ENCODE measurements at regions not wholly inside any gene's neighbourhood (a gene's known extent, or its start where the extent isn't known, plus 50 kb on each side); places are given as distances from the start of the nearest gene placed in this dataset.

- no peak for DNase-seq
Measured at GRCh38 chr18:45350404-45351156, 264.7 kb upstream of the SLC14A2 start.

DNA sequence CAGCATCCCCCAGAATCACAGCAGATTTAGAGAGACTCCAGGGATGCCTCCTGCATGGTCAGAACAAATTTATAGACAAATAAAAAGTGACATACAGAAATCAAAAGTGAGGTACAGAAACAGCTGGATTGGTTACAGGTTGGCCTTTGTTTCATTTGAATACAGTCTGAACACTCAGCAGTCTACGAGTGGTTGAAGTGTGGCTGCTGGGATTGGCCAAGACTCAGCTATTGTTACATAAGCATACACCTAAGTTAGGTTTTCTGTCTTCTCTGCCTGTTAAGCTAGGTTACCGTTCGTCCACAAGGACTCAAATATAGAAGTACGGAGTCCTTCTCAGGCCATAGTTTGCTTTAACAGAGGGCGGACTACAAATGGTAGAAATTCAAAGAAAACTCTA is 262.4 kb upstream of the SLC14A2 start:
- no peak for DNase-seq

GRCh38 chr18:45353530-45353929 is 261.7 kb upstream of the SLC14A2 start:
- DNase-seq = no peak

- DNase-seq = no peak
Measured at GRCh38 chr18:45355944-45356520, 259.2 kb upstream of the SLC14A2 start.

DNA sequence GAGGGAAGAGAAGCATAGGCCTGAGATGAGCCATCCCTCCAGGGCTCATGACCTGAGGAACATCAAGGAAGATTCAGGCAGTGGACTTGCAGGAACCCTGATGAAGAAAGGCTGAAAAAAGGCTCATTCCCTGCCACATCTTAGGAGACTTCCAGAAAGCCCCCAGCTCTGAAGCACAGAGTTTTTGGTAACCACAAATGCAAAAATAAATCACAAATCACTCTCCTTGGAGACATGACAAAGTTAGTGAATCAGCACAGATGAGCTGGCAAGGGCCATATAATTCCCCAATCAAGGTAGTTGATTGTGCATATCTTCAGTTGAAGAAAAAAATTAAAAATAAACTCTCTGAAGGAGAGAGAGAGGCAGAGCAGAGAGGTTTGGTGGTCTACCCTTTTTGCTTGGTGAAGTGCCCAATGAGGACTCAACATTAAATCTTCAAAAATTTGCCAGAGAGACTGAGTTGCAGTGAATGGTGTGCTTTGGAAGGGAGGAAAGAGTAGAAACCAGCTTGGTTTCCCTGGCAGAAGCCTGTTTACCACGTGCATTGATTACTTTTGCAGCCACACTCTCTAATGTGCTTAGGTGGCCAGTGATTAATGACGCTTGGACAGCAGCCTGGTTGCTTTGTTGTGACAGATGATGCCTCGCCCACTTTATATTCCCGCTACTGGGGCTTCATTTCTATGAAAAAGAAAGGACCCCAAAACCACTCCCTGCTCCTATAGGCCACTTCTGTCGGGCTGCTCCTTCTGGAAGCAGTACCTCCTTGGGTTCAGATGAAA is 257.4 kb upstream of the SLC14A2 start:
- DNase-seq = no peak

DNA sequence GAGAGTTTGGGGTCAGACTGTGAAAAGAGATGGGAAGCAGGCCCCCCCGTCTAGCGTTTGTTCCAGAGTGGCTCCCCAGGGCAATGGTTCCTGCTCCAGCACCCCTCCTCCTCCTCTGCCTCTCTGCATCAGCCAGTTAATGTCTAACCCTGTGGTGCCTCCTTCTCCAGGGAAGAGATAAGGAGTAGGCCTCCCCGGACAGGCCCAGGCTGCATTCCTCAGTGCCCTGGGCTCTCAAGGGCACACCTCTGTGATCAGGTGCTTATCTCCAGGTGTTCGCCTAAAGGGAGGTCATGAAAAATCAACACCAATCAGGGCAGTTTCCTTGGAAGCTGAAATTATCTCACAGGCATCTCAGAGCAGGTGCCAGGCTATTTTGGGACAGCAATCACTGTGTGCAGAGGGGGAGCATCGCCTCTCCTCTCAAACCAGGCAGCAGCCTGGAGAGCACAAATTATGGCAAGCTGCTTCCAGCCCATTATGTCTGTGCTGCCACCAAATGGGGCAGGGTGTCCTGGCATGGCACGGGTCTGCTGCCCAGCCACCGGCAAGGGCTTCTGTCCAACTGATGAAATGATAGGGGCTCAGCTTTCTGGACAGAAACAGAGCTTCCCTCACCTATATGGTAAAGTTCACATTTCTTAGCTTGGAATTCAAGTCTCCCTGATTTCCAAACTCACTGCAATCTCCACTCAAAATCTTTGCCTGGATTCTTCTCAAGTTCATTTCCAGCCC is 255.8 kb upstream of the SLC14A2 start:
- DNase-seq = no peak

DNA sequence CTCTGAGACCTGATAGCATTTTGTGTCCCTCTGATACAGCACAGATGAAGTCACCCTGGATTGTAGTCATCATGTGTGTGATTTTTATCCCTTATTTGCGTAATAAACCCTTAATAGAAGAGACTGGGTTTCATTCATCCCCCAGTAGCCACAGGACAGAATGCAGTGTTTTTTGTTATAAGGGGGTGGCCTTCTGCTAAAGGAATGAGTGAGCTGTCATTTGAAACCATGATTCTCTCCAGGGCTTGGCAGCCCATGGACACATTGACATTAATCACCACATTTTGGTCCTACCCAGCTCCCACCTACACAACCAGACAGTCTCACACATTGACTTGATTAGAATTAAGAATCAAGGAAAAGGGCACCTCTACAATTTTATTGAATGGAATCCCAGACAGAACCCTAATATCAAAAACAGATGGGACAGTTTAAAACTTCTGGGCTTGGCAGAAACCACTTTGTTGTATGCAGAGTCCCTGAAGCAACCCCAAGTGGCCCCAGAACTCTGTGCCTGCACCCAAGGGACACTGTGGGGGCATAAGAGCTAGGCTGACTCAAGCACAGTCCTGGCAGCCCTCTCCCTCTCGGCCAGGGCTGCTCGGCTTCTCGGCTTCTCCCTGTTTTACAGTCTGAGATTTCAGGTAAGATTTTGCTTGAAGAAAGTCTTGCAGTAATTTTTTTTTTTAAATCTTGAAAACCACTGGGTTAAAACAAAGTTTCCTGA is 254.0 kb upstream of the SLC14A2 start:
- no peak for DNase-seq

DNA sequence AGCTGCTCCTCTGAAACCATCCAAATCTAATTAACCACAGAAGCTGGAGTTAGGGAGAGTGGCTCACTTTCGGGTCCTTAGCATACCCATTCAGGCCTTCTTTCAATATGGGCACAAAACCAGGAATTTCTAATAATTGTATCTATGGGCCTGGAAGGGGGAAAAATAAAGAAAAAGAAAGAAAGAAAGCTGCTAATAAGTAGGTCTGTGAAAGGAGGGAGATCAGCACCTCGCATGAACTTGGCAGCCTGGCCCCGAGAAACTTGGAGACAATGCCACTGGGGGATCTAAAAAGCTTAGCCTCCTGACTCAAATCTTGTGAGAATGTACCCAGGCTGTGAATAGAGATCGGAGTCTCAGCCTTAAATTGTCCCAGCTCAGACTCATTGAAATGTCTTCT is 252.1 kb upstream of the SLC14A2 start:
- DNase-seq = no peak

- DNase-seq = no peak
Measured at GRCh38 chr18:45365835-45366234, 249.4 kb upstream of the SLC14A2 start.

- no peak for DNase-seq
Measured at GRCh38 chr18:45370255-45371010, 244.8 kb upstream of the SLC14A2 start.

DNA sequence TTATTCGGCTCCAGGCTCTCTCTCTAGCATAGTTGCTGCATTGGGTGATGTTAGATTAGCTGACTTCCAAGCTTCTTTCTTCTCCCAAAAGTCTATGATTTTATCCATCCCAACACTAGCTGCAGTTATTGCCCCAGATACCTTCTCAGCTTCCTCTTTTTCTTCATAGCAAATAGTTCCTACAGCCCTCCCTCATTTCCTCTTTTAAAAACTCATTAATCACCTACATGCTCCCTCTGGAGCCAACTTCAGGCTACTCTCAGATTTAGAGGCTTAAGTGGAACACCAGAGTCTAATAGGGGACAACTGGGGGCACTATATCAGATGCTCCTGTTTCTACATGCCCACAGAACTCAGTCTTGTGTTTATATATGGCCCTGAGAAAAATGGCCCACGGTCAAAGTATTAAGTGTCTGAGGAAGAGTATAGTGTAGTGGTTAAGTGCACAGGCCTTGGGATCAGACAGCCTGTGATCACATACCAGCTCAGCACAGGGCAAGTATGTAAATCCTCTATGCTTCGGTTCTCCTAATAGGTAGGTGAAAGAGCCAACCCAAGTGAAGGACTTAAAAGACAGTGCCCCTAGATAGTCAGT is 241.9 kb upstream of the SLC14A2 start:
- DNase-seq = no peak

- no peak for DNase-seq
Measured at GRCh38 chr18:45374236-45374635, 241.0 kb upstream of the SLC14A2 start.

- DNase-seq = no peak
Measured at GRCh38 chr18:45374878-45375630, 240.2 kb upstream of the SLC14A2 start.

GRCh38 chr18:45376193-45376592 is 239.1 kb upstream of the SLC14A2 start:
- no peak for DNase-seq

- DNase-seq = no peak
Measured at GRCh38 chr18:45378308-45378707, 237.0 kb upstream of the SLC14A2 start.

DNA sequence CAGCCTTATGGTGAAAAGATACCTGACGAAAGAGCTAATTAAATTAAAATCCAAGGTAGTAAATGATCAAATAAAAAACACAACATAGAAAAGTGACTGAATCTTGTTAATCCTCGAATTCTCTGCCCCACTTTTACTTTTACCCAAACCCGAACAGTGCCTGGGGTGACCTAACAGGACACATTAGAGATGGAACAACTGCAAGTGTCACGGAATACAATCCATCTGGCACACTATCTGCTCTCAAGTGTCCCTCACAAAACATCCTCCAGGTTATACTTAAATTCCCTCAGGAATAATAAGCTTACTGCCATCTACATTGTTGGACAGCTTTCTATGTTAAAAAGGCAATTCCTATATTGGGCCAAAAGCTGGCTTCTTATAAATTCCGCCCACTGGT is 236.3 kb upstream of the SLC14A2 start:
- DNase-seq = no peak

DNA sequence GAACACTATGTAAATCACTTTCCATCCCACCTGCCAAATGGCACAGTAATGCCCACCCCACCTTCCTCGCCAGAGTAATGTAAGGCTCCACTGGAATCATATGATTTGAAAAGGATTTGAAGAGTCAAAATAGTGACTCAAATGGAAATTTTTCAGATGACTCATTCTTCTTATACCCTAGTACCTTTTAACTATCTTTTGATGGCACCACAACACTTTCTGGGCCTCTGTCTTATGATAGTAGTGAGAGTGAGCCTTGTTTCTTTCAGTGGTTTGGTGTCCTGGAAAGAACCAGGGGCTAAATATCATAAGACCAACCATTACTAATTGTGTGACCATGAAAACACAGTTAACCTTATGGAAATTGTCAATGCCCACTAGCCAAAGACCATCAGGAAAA is 235.4 kb upstream of the SLC14A2 start:
- DNase-seq = no peak

- no peak for DNase-seq
Measured at GRCh38 chr18:45381282-45381681, 234.0 kb upstream of the SLC14A2 start.

DNA sequence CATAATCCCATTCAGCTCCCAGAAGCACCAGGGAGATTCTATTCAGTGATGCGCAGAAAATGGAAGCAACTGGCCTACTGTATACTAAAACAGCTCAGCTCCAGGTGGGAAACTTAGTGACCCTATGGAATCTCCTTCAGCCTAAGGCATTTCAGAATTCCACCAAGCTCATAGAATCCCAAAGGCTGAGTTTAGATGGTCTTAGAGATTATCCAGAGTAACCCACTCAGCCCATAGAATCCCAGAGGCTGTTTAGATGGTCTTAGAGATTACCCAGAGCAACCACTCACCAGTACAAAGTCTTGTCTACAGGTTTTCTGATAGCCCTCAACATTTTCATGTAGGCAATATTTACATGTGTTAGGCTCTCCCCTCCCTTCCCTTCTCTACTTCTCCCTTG is 232.0 kb upstream of the SLC14A2 start:
- DNase-seq = no peak

DNA sequence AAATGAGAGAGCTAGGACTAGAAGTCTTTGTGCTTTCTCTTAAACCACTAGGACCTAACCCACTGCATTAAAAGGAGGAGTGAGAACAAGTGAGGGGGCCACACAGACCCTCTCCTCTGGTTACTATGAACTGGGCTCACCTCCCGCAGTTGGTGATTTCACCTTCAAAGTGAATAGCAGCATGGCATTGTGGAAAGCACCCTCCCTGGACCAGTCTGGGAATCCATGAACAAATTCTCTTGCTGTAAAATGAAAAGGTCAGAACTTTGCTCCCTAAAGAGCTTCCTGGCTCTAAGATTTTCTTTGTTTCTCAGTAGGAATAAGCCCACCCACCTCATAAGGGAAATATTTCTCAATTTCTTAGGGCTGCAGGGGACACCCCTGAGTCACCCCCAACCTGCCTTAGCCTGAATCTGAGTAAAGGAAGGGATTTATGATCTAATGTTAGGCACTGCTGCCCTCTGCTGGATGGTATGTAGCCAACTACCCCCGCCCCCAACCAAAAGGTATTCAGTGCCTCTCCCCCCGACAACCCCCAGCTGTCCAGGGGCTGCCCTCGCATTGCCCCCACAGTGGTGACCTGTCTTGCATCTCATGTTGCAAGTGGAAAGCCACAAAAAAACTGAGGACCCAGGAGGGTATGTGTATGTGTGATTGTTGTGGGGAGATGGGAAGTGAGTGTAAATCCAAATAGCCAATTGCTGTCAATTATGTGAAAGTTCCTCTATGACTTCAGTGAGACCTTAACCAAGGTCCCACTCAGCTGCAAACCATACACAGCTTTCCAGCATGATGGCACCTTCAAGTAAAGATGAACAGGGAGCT is 230.9 kb upstream of the SLC14A2 start:
- DNase-seq = peak; percentile 31

Data from CD4-positive, alpha-beta T cell treated with Interleukin-4 for 4 hours (primary cell).